ENCODE measurements at regions not wholly inside any gene's neighbourhood (a gene's known extent, or its start where the extent isn't known, plus 50 kb on each side); places are given as distances from the start of the nearest gene placed in this dataset.
"Not testable (repeated sequence)": the region's sequence is repeated elsewhere in the genome, so short reads cannot be mapped to it uniquely, and the experiment has no call there.

- H3K4me3 ChIP-seq (ENCODE audit: low read length), result no peak overlapping the region
- H3K4me2 ChIP-seq (ENCODE audit: low read length), result no peak overlapping the region
- no peak overlapping the region for H2AFZ ChIP-seq (ENCODE audit: low read depth, low read length)
Observed at GRCh38 chr2:107747964-107748583, 78.6 kb upstream of the RGPD4 start.

GRCh38 chr2:107751936-107752335 is 74.8 kb upstream of the RGPD4 start:
- Histone ChIP-seq H3K27ac (ENCODE audit: low read length) (no peak overlapping the region), H3K4me3 (ENCODE audit: low read length) (no peak overlapping the region), H3K4me2 (ENCODE audit: low read length) (no peak overlapping the region), H3K9me3 (ENCODE audit: insufficient read depth, low read length) (no peaks in the 10 kb centered on the region), H3K27me3 (ENCODE audit: low read depth, low read length) (no peaks in the 10 kb centered on the region), H2AFZ (ENCODE audit: low read depth, low read length) (no peak overlapping the region), H4K20me1 (ENCODE audit: insufficient read depth, low read length) (no peaks in the 10 kb centered on the region), H3K36me3 (replicated peaks; ENCODE audit: low read depth, low read length) (no peaks in the 10 kb centered on the region), H3K4me1 (ENCODE audit: low read length) (no peaks in the 10 kb centered on the region), H3K79me2 (ENCODE audit: low read length) (no peaks in the 10 kb centered on the region), H3K9ac (ENCODE audit: low read length) (no peak overlapping the region)
- no peak for TF ChIP-seq CTCF (IDR thresholded peaks at IDR 0.05; ENCODE audit: low read depth, low read length)
- TF ChIP-seq EZH2phosphoT487 (IDR thresholded peaks at IDR 0.05; ENCODE audit: low read depth), result no peak

More at GRCh38 chr2:107747964-107748583, 78.6 kb upstream of the RGPD4 start:
- Histone ChIP-seq H3K9me3 (ENCODE audit: insufficient read depth, low read length) (no peaks in the 10 kb centered on the region), H3K27ac (ENCODE audit: low read length) (no peak overlapping the region), H3K36me3 (replicated peaks; ENCODE audit: low read depth, low read length) (no peaks in the 10 kb centered on the region), H3K27me3 (ENCODE audit: low read depth, low read length) (no peaks in the 10 kb centered on the region), H3K9ac (ENCODE audit: low read length) (no peak overlapping the region), H3K79me2 (ENCODE audit: low read length) (no peaks in the 10 kb centered on the region), H4K20me1 (ENCODE audit: insufficient read depth, low read length) (no peaks in the 10 kb centered on the region), H3K4me1 (ENCODE audit: low read length) (no peaks in the 10 kb centered on the region)
- no peak for TF ChIP-seq CTCF (IDR thresholded peaks at IDR 0.05; ENCODE audit: low read depth, low read length)
- no peak for TF ChIP-seq EZH2phosphoT487 (IDR thresholded peaks at IDR 0.05; ENCODE audit: low read depth)

GRCh38 chr2:107753806-107754205 is 72.9 kb upstream of the RGPD4 start:
- not testable (repeated sequence) for H3K4me2 ChIP-seq (ENCODE audit: low read length); H3K9me3 ChIP-seq (ENCODE audit: insufficient read depth, low read length); H3K4me1 ChIP-seq (ENCODE audit: low read length); H3K27me3 ChIP-seq (ENCODE audit: low read depth, low read length); H3K79me2 ChIP-seq (ENCODE audit: low read length); H2AFZ ChIP-seq (ENCODE audit: low read depth, low read length); H3K4me3 ChIP-seq (ENCODE audit: low read length); H3K27ac ChIP-seq (ENCODE audit: low read length); H4K20me1 ChIP-seq (ENCODE audit: insufficient read depth, low read length); H3K36me3 ChIP-seq (replicated peaks; ENCODE audit: low read depth, low read length); H3K9ac ChIP-seq (ENCODE audit: low read length)

GRCh38 chr2:107757223-107757622 is 69.5 kb upstream of the RGPD4 start:
- no peaks in the 10 kb centered on the region for H3K9me3 ChIP-seq (ENCODE audit: insufficient read depth, low read length)
- no peak for TF ChIP-seq EZH2phosphoT487 (IDR thresholded peaks at IDR 0.05; ENCODE audit: low read depth)
- no peak for TF ChIP-seq CTCF (IDR thresholded peaks at IDR 0.05; ENCODE audit: low read depth, low read length)
- H2AFZ ChIP-seq (ENCODE audit: low read depth, low read length), result no peak overlapping the region
- H3K36me3 ChIP-seq (replicated peaks; ENCODE audit: low read depth, low read length), result no peaks in the 10 kb centered on the region
- no peaks in the 10 kb centered on the region for H4K20me1 ChIP-seq (ENCODE audit: insufficient read depth, low read length)
- H3K79me2 ChIP-seq (ENCODE audit: low read length), result no peaks in the 10 kb centered on the region
- no peaks in the 10 kb centered on the region for H3K4me1 ChIP-seq (ENCODE audit: low read length)
- no peaks in the 10 kb centered on the region for H3K27me3 ChIP-seq (ENCODE audit: low read depth, low read length)
- no peak overlapping the region for H3K9ac ChIP-seq (ENCODE audit: low read length)
- H3K4me2 ChIP-seq (ENCODE audit: low read length), result no peak overlapping the region
- H3K27ac ChIP-seq (ENCODE audit: low read length), result no peak overlapping the region
- no peak overlapping the region for H3K4me3 ChIP-seq (ENCODE audit: low read length)
